ENCODE measurements at regions not wholly inside any gene's neighbourhood (a gene's known extent, or its start where the extent isn't known, plus 50 kb on each side); places are given as distances from the start of the nearest gene placed in this dataset.
A peak's percentile ranks its signal among the peaks of the same experiment; 100 is the strongest.

DNA sequence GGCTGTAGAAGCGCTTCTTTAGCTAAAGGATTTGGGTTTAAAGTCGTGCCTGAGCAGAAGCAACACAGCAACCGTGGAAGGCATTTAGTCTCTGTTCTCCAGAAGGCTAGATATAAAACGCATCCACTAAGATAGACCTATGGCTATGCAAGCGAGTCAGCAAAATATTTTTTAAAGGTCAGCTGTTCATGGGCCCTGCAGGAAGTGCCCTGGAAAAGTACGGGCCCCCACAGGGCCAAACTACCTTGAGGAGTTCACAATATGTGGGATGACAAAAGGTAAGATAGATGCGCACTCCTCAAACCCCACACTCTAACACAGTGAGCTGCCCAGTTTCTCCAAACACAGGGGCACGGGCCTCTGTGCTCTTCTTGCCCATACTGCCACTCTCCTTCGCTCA is 261.6 kb downstream of the VPS13C start:
- DNase-seq (ENCODE audit: low read depth), result no peak
- no peak overlapping the region for H3K4me3 ChIP-seq (ENCODE audit: low read length)
- no peak for TF ChIP-seq CTCF (IDR thresholded peaks at IDR 0.05; ENCODE audit: insufficient read depth, low read depth, low read length, missing control alignments)

GRCh38 chr15:61796056-61796455 is 264.2 kb downstream of the VPS13C start:
- TF ChIP-seq CTCF (IDR thresholded peaks at IDR 0.05; ENCODE audit: insufficient read depth, low read depth, low read length, missing control alignments), result no peak
- no peak overlapping the region for H3K4me3 ChIP-seq (ENCODE audit: low read length)
- DNase-seq (ENCODE audit: low read depth), result peak; percentile 1

DNA sequence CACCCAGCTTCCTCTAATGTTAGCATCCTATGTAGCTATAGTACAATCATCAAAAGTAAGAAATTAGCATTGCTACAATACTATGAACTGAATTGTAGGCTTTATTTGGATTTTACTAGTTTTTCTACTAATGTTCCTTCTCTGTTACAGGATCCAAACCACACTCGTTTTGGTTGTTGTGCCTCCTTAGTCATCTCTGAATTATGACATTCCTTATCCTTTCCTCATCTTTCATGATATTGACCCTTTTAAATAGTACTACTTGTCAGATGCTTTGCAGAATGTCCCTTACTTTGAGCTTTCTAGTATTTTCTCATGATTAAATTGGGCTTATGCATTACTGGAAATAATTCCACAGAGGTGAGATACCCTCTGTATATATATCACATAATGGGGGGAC is 265.4 kb downstream of the VPS13C start:
- no peak overlapping the region for H3K4me3 ChIP-seq (ENCODE audit: low read length)
- peak; percentile 5 for DNase-seq (ENCODE audit: low read depth)
- TF ChIP-seq CTCF (IDR thresholded peaks at IDR 0.05; ENCODE audit: insufficient read depth, low read depth, low read length, missing control alignments), result no peak

DNA sequence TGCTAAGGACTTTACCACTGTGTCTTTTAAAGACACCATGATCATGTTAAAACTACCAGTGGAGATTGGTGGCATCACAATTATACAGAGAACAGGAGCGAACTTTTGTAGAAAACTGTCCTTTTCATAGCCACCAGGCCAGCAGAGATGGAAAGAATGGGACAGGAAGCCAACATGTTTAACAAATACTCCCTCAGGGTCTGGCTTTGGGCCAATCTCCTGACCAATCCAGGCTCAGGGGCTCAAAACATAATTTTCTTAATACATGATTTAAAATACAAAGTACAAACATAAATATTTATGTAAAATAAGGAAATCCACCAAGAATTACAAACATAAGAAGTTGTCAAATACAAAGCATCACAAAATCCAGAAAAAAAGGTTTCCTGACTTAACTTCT is 266.0 kb downstream of the VPS13C start:
- TF ChIP-seq CTCF (IDR thresholded peaks at IDR 0.05; ENCODE audit: insufficient read depth, low read depth, low read length, missing control alignments), result no peak
- DNase-seq (ENCODE audit: low read depth), result peak; percentile 16
- no peak overlapping the region for H3K4me3 ChIP-seq (ENCODE audit: low read length)

DNA sequence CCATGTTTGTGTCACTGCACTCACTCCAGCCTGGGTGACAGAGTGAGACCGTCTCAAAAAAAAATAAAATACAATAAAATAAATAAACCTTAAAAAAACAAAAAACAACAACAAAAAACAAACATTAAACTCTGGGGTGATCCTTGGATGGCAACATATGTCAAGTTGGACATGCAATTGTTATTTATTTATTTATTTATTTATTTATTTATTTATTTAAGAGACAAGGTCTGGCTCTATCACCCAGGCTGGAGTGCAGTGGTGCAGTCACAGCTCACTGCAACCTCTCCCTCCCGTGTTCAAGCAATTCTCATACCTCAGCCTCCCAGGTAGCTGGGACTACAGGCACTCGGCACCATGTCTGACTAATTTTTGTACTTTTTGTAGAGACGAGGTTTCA is 275.5 kb downstream of the VPS13C start:
- no peak for TF ChIP-seq CTCF (IDR thresholded peaks at IDR 0.05; ENCODE audit: insufficient read depth, low read depth, low read length, missing control alignments)
- DNase-seq (ENCODE audit: low read depth), result no peak
- no peak overlapping the region for H3K4me3 ChIP-seq (ENCODE audit: low read length)

- TF ChIP-seq CTCF (IDR thresholded peaks at IDR 0.05; ENCODE audit: insufficient read depth, low read depth, low read length, missing control alignments), result no peak
- no peak for DNase-seq (ENCODE audit: low read depth)
- no peak overlapping the region for H3K4me3 ChIP-seq (ENCODE audit: low read length)
Observed at GRCh38 chr15:61780278-61780980, 279.8 kb downstream of the VPS13C start.

GRCh38 chr15:61777689-61778088 is 282.6 kb downstream of the VPS13C start:
- DNase-seq (ENCODE audit: low read depth), result no peak
- H3K4me3 ChIP-seq (ENCODE audit: low read length), result no peak overlapping the region
- TF ChIP-seq CTCF (IDR thresholded peaks at IDR 0.05; ENCODE audit: insufficient read depth, low read depth, low read length, missing control alignments), result no peak

Measured in epithelial cell of esophagus (primary cell).